Ishikawa (cell line): ENCODE measurements at regions not wholly inside any gene's neighbourhood (a gene's known extent, or its start where the extent isn't known, plus 50 kb on each side); places are given as distances from the start of the nearest gene placed in this dataset.

Experiments used
- CEBPB ChIP-seq: IDR thresholded peaks from 2 replicates; pipeline ENCODE4 v1.6.1; 2012
- EGR1 ChIP-seq: IDR thresholded peaks from 2 replicates; pipeline ENCODE4 v1.6.1; 2012
- FOXM1 ChIP-seq: IDR thresholded peaks from 2 replicates; pipeline ENCODE4 v1.6.1; 2012; ENCODE audit warnings: low read depth, borderline replicate concordance

DNA sequence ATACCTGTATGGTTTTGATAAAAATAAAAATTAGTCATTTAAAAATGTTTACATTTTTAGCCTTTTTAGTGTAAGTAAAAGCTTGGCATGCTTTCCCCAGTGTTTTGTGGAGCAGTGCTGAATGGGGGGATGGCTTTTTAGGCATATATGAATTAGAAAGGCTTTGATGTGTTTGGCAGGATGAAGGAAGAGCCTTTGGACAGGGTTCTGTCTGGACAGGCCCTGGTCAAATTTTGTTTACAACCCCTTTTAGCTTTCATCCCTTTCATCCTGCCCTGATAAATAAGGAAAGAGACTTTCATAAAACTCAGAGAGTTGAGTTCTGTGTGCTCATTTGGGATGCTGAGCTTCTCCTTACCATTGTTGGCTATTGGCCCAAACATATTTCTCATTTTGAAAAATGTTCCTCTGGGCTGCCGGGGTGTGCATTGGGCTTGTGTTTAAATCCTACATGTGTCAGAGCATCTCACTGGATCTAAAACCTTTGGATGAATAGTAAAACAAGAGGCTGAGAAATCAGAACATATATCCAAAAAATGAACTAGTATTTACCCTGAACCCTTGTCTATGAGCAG is 68.1 kb upstream of the PHYHIPL start:
- TF ChIP-seq EGR1 (no peak), CEBPB (no peak), FOXM1 (no peak)
